Breast epithelium (tissue), 4 donors: ENCODE measurements at regions not wholly inside any gene's neighbourhood (a gene's known extent, or its start where the extent isn't known, plus 50 kb on each side); places are given as distances from the start of the nearest gene placed in this dataset.
A peak's percentile ranks its signal among the peaks of the same experiment; 100 is the strongest.

Source experiments
- DNase-seq, 2 donors: peaks; one replicate each; pipeline ENCODE4 v3.0.0-alpha.2; 2019; ENCODE audit warnings: low spot score in 2 of 2
- H3K27ac ChIP-seq, 2 donors: fragments of 200-600 bp; sonication (generic) in 1 of 2; one replicate each; pipeline ENCODE4 v1.5.1; 2016 to 2019; ENCODE audit warnings: mild to moderate bottlenecking in 1 of 2
- H3K27me3 ChIP-seq, 2 donors: fragments of 200-600 bp; sonication (generic) in 1 of 2; one replicate each; pipeline versions ENCODE4 v1.5.1 to v1.6.0; 2017 to 2019; ENCODE audit warnings: control low read depth in 1 of 2, mild to moderate bottlenecking in 1 of 2
- H3K36me3 ChIP-seq: fragments of 200-600 bp; one replicate; pipeline ENCODE4 v1.5.1; 2019
- H3K4me1 ChIP-seq, 2 donors: fragments of 200-600 bp; sonication (generic); one replicate each; pipeline ENCODE4 v1.5.1; 2016 to 2019; ENCODE audit warnings: control low read depth in 1 of 2
- H3K4me3 ChIP-seq, 3 donors: fragments of 200-600 bp; sonication (generic); 1 replicate in 2 of 3; 2 replicates in 1 of 3; pipeline ENCODE4 v1.5.1; 2016 to 2019; ENCODE audit warnings: mild to moderate bottlenecking in 3 of 3, moderate library complexity in 2 of 3
- H3K9me3 ChIP-seq, 2 donors: fragments of 200-600 bp; sonication (generic) in 1 of 2; one replicate each; pipeline ENCODE4 v1.5.1; 2016 to 2019; ENCODE audit warnings: control low read depth in 1 of 2
- CTCF ChIP-seq, 3 donors: fragments of 450-650 bp; IDR thresholded peaks; one replicate each; pipeline ENCODE4 v1.5.1; 2016 to 2017; ENCODE audit warnings: antibody characterized with exemption in 3 of 3, mild to moderate bottlenecking in 3 of 3, moderate library complexity in 3 of 3
- POLR2A ChIP-seq: fragments of 450-650 bp; IDR thresholded peaks from one replicate; pipeline ENCODE4 v1.6.1; 2016; ENCODE audit warnings: antibody characterized with exemption, mild to moderate bottlenecking, moderate library complexity
- POLR2AphosphoS5 ChIP-seq, 3 donors: sonication (generic); formaldehyde crosslinking; IDR thresholded peaks; one replicate each; pipeline ENCODE4 v1.6.1; 2017; ENCODE audit warnings: antibody characterized with exemption in 3 of 3
- intact Hi-C: fragments of 100-400 bp; cut with DNase I; formaldehyde crosslinking; loops from one replicate; pipeline ENCODE4 v1.15.1; 2023; ENCODE audit warnings: low total_unique reads

- Histone ChIP-seq H3K4me1 (no peaks in the 10 kb centered on the region), H3K36me3 (no peaks in the 10 kb centered on the region), H3K27ac (peak overlapping the region in 1 of 2 donors; percentile 52), H3K4me3 (no peak overlapping the region), H3K9me3 (no peaks in the 10 kb centered on the region), H3K27me3 (no peaks in the 10 kb centered on the region)
- TF ChIP-seq POLR2AphosphoS5 (IDR thresholded peaks at IDR 0.05) (no peak), POLR2A (no peak), CTCF (IDR thresholded peaks at IDR 0.05) (no peak)
- intact Hi-C loops: no loop called here
- no peak for DNase-seq
Measured at GRCh38 chr16:8087146-8087545, 503.2 kb downstream of the TMEM114 start.

GRCh38 chr16:8084882-8085281, 505.4 kb downstream of the TMEM114 start:
- H3K36me3 ChIP-seq: no peaks in the 10 kb centered on the region
- no peaks in the 10 kb centered on the region for H3K27me3 ChIP-seq
- H3K9me3 ChIP-seq: no peaks in the 10 kb centered on the region
- TF ChIP-seq POLR2A: no peak
- no peak for TF ChIP-seq POLR2AphosphoS5 (IDR thresholded peaks at IDR 0.05)
- no peak for TF ChIP-seq CTCF (IDR thresholded peaks at IDR 0.05)
- intact Hi-C loops: no loop called here
- H3K4me1 ChIP-seq: no peaks in the 10 kb centered on the region
- no peak overlapping the region for H3K27ac ChIP-seq
- DNase-seq: no peak
- no peak overlapping the region for H3K4me3 ChIP-seq

- intact Hi-C loops: no loop called here
- no peak for DNase-seq
- H3K27me3 ChIP-seq: no peaks in the 10 kb centered on the region
- H3K27ac ChIP-seq: no peak overlapping the region
- H3K36me3 ChIP-seq: no peaks in the 10 kb centered on the region
- TF ChIP-seq POLR2AphosphoS5 (IDR thresholded peaks at IDR 0.05) (no peak), POLR2A (no peak), CTCF (IDR thresholded peaks at IDR 0.05) (no peak)
- no peak overlapping the region for H3K4me3 ChIP-seq
- no peaks in the 10 kb centered on the region for H3K9me3 ChIP-seq
- no peaks in the 10 kb centered on the region for H3K4me1 ChIP-seq
Measured at GRCh38 chr16:8084302-8084701, 506.0 kb downstream of the TMEM114 start.

GRCh38 chr16:8083560-8083959, 506.8 kb downstream of the TMEM114 start:
- no peaks in the 10 kb centered on the region for H3K36me3 ChIP-seq
- no peaks in the 10 kb centered on the region for H3K9me3 ChIP-seq
- TF ChIP-seq CTCF (IDR thresholded peaks at IDR 0.05): no peak
- no peak overlapping the region for H3K27ac ChIP-seq
- intact Hi-C loops: no loop called here
- no peak for DNase-seq
- no peaks in the 10 kb centered on the region for H3K4me1 ChIP-seq
- no peaks in the 10 kb centered on the region for H3K27me3 ChIP-seq
- no peak overlapping the region for H3K4me3 ChIP-seq

- Histone ChIP-seq H3K27ac (no peak overlapping the region), H3K4me3 (no peak overlapping the region), H3K36me3 (no peaks in the 10 kb centered on the region), H3K4me1 (no peaks in the 10 kb centered on the region), H3K27me3 (no peaks in the 10 kb centered on the region), H3K9me3 (no peaks in the 10 kb centered on the region)
- intact Hi-C loops: no loop called here
- TF ChIP-seq POLR2A (no peak), CTCF (IDR thresholded peaks at IDR 0.05) (no peak), POLR2AphosphoS5 (IDR thresholded peaks at IDR 0.05) (no peak)
- no peak for DNase-seq
Measured at GRCh38 chr16:8080817-8081216, 509.5 kb downstream of the TMEM114 start.
